ENCODE measurements at regions not wholly inside any gene's neighbourhood (a gene's known extent, or its start where the extent isn't known, plus 50 kb on each side); places are given as distances from the start of the nearest gene placed in this dataset.

DNA sequence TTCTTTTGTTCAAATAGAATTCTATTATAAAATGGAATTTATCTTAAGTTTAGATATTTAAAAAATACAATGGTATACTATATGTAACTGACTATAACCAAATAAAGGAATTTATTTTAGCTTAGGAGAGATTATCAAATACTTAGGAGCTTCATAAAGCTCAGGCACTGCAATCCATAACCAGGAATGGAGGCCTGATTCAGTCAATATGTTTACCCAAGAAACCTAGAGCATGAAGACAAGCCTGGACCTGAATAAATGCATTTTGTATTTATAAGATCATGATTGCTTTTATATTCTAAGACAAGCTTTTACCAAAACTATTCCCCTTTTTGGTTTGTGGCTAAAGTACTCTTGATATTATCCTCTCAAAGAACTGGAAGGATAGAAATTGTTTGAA, 742.6 kb downstream of the FAT4 start:
- H3K27me3 ChIP-seq (ENCODE audit: control insufficient read depth, insufficient read depth, low read length): no peaks in the 10 kb centered on the region
- TF ChIP-seq, protein P1, sequence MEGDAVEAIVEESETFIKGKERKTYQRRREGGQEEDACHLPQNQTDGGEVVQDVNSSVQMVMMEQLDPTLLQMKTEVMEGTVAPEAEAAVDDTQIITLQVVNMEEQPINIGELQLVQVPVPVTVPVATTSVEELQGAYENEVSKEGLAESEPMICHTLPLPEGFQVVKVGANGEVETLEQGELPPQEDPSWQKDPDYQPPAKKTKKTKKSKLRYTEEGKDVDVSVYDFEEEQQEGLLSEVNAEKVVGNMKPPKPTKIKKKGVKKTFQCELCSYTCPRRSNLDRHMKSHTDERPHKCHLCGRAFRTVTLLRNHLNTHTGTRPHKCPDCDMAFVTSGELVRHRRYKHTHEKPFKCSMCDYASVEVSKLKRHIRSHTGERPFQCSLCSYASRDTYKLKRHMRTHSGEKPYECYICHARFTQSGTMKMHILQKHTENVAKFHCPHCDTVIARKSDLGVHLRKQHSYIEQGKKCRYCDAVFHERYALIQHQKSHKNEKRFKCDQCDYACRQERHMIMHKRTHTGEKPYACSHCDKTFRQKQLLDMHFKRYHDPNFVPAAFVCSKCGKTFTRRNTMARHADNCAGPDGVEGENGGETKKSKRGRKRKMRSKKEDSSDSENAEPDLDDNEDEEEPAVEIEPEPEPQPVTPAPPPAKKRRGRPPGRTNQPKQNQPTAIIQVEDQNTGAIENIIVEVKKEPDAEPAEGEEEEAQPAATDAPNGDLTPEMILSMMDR (conservative IDR thresholded peaks at IDR 0.05 in 1 of 2, IDR thresholded peaks at IDR 0.05 in 1 of 2; ENCODE audit: low read depth in 1 of 2, low read length in 2 of 2): no peak
- no peak for TF ChIP-seq EZH2 (IDR thresholded peaks at IDR 0.05; ENCODE audit: low read length, missing control alignments)

DNA sequence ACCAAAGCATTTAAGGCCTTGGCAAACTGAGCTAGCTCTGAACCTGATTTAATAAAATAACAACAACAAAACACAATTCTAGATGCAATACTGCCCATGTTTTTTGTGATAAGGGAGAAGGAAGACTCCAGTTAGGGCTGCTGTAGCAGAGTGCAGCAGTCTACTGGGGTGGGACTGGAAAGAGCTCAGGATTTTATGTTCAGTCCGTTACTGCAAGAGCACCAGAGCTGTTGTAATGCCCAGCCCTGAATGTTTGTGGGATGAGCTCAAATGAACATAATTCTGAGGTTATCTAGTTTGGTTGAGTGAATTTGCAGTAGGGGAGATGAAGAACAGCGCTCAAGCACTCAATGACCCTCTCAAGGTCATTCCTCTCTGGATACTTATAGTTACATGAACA, 743.8 kb downstream of the FAT4 start:
- no peaks in the 10 kb centered on the region for H3K9me3 ChIP-seq (ENCODE audit: control insufficient read depth, insufficient read depth, low read depth, low read length)
- no peak overlapping the region for H2AFZ ChIP-seq (ENCODE audit: low read length)
- H4K20me1 ChIP-seq (ENCODE audit: control insufficient read depth, extremely low read depth, insufficient read depth, low read length): no peaks in the 10 kb centered on the region
- H3K36me3 ChIP-seq (ENCODE audit: control insufficient read depth, insufficient read depth, low read length): no peaks in the 10 kb centered on the region
- DNase-seq (ENCODE audit: low read depth in 2 of 2): no peak
- H3K27me3 ChIP-seq (ENCODE audit: control insufficient read depth, insufficient read depth, low read length): no peaks in the 10 kb centered on the region
- no peak overlapping the region for H3K9ac ChIP-seq (ENCODE audit: insufficient read depth, low read length)
- no peak overlapping the region for H3K27ac ChIP-seq (ENCODE audit: insufficient read depth, low read length)
- no peak overlapping the region for H3K4me2 ChIP-seq (ENCODE audit: extremely low read depth, insufficient read depth, low read length)
- H3K4me3 ChIP-seq (replicated peaks in 1 of 4; ENCODE audit: control extremely low read depth in 1 of 4, insufficient read depth in 1 of 4, low read depth in 3 of 4, low read length in 4 of 4): no peak overlapping the region
- TF ChIP-seq, protein P1 (conservative IDR thresholded peaks at IDR 0.05 in 1 of 2, IDR thresholded peaks at IDR 0.05 in 1 of 2; ENCODE audit: low read depth in 1 of 2, low read length in 2 of 2): no peak
- TF ChIP-seq EZH2 (IDR thresholded peaks at IDR 0.05; ENCODE audit: low read length, missing control alignments): no peak
- H3K79me2 ChIP-seq (ENCODE audit: control insufficient read depth, insufficient read depth, low read length): no peaks in the 10 kb centered on the region
- no peaks in the 10 kb centered on the region for H3K4me1 ChIP-seq (ENCODE audit: control insufficient read depth, extremely low read depth, insufficient read depth, low read length)

More for the DNA sequence above, 742.6 kb downstream of the FAT4 start:
- no peaks in the 10 kb centered on the region for H3K36me3 ChIP-seq (ENCODE audit: control insufficient read depth, insufficient read depth, low read length)
- H3K9ac ChIP-seq (ENCODE audit: insufficient read depth, low read length): no peak overlapping the region
- H3K4me2 ChIP-seq (ENCODE audit: extremely low read depth, insufficient read depth, low read length): no peak overlapping the region
- no peaks in the 10 kb centered on the region for H3K79me2 ChIP-seq (ENCODE audit: control insufficient read depth, insufficient read depth, low read length)
- no peak overlapping the region for H3K27ac ChIP-seq (ENCODE audit: insufficient read depth, low read length)
- no peak for DNase-seq (ENCODE audit: low read depth in 2 of 2)
- no peaks in the 10 kb centered on the region for H3K4me1 ChIP-seq (ENCODE audit: control insufficient read depth, extremely low read depth, insufficient read depth, low read length)
- H3K9me3 ChIP-seq (ENCODE audit: control insufficient read depth, insufficient read depth, low read depth, low read length): no peaks in the 10 kb centered on the region
- no peaks in the 10 kb centered on the region for H4K20me1 ChIP-seq (ENCODE audit: control insufficient read depth, extremely low read depth, insufficient read depth, low read length)
- no peak overlapping the region for H2AFZ ChIP-seq (ENCODE audit: low read length)
- H3K4me3 ChIP-seq (replicated peaks in 1 of 4; ENCODE audit: control extremely low read depth in 1 of 4, insufficient read depth in 1 of 4, low read depth in 3 of 4, low read length in 4 of 4): no peak overlapping the region

DNA sequence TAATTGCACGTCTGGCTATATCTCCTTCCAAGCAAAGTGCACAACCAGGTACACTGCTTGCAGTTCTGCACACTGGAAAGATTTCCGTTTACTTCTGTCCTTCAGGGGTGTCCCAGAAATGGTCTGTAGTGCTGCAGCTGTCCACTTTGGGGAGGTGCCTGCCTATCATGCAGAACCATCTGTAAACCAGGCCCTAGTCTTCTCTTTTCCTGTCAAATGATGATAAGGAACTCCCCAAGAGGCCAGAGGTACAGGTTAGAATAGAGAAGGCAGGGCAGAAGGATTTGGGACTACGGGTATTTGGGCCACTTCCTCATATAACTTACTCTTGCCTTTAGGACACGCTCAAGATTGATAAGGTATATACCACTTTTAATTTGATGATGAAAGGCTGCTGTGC, 746.9 kb downstream of the FAT4 start:
- H3K36me3 ChIP-seq (ENCODE audit: control insufficient read depth, insufficient read depth, low read length): no peaks in the 10 kb centered on the region
- H3K79me2 ChIP-seq (ENCODE audit: control insufficient read depth, insufficient read depth, low read length): no peaks in the 10 kb centered on the region
- H3K27ac ChIP-seq (ENCODE audit: insufficient read depth, low read length): no peak overlapping the region
- no peak overlapping the region for H3K9ac ChIP-seq (ENCODE audit: insufficient read depth, low read length)
- TF ChIP-seq EZH2 (IDR thresholded peaks at IDR 0.05; ENCODE audit: low read length, missing control alignments): no peak
- TF ChIP-seq, protein P1 (conservative IDR thresholded peaks at IDR 0.05 in 1 of 2, IDR thresholded peaks at IDR 0.05 in 1 of 2; ENCODE audit: low read depth in 1 of 2, low read length in 2 of 2): no peak
- no peaks in the 10 kb centered on the region for H3K9me3 ChIP-seq (ENCODE audit: control insufficient read depth, insufficient read depth, low read depth, low read length)
- no peaks in the 10 kb centered on the region for H3K4me1 ChIP-seq (ENCODE audit: control insufficient read depth, extremely low read depth, insufficient read depth, low read length)
- H2AFZ ChIP-seq (ENCODE audit: low read length): no peak overlapping the region
- H3K27me3 ChIP-seq (ENCODE audit: control insufficient read depth, insufficient read depth, low read length): no peaks in the 10 kb centered on the region
- DNase-seq (ENCODE audit: low read depth in 2 of 2): no peak
- H3K4me2 ChIP-seq (ENCODE audit: extremely low read depth, insufficient read depth, low read length): no peak overlapping the region
- H3K4me3 ChIP-seq (replicated peaks in 1 of 4; ENCODE audit: control extremely low read depth in 1 of 4, insufficient read depth in 1 of 4, low read depth in 3 of 4, low read length in 4 of 4): no peak overlapping the region
- H4K20me1 ChIP-seq (ENCODE audit: control insufficient read depth, extremely low read depth, insufficient read depth, low read length): no peaks in the 10 kb centered on the region

All from fibroblast of lung (primary cell).